GM23248 (cell line): ENCODE measurements at regions not wholly inside any gene's neighbourhood (a gene's known extent, or its start where the extent isn't known, plus 50 kb on each side); places are given as distances from the start of the nearest gene placed in this dataset.

Experiments used
- DNase-seq: peaks from one replicate; pipeline ENCODE4 v3.0.0-alpha.2; 2015
- H2AFZ ChIP-seq: fragments of 200-600 bp; sonication (generic); 2 replicates; pipeline ENCODE4 v1.6.1; 2016; ENCODE audit warnings: antibody characterized with exemption
- H3F3A ChIP-seq: fragments of 200-600 bp; sonication (generic); 2 replicates; pipeline ENCODE4 v1.6.1; 2016; ENCODE audit warnings: mild to moderate bottlenecking, antibody characterized with exemption, mixed run types; ENCODE audit not compliant: insufficient read depth
- H3K27ac ChIP-seq: fragments of 200-600 bp; sonication (generic); 2 replicates; pipeline ENCODE4 v1.5.1; 2016; ENCODE audit warnings: mild to moderate bottlenecking
- H3K27me3 ChIP-seq: fragments of 200-600 bp; sonication (generic); replicated peaks from 2 replicates; pipeline ENCODE4 v1.6.1; 2016; ENCODE audit warnings: mild to moderate bottlenecking; ENCODE audit not compliant: insufficient read depth
- H3K36me3 ChIP-seq: fragments of 200-600 bp; sonication (generic); 2 replicates; pipeline ENCODE4 v1.6.1; 2016; ENCODE audit warnings: low read depth, mild to moderate bottlenecking
- H3K4me1 ChIP-seq: fragments of 200-600 bp; sonication (generic); 2 replicates; pipeline ENCODE4 v1.6.1; 2016; ENCODE audit warnings: mild to moderate bottlenecking; ENCODE audit not compliant: insufficient read depth
- H3K4me2 ChIP-seq: fragments of 200-600 bp; sonication (generic); one replicate; pipeline ENCODE4 v1.6.1; 2016; ENCODE audit warnings: mild to moderate bottlenecking; ENCODE audit not compliant: unreplicated experiment
- H3K4me3 ChIP-seq: fragments of 200-600 bp; sonication (generic); 2 replicates; pipeline ENCODE4 v1.5.1; 2016; ENCODE audit warnings: mild to moderate bottlenecking
- H3K79me2 ChIP-seq: fragments of 200-600 bp; sonication (generic); 2 replicates; pipeline ENCODE4 v1.6.1; 2016; ENCODE audit warnings: mild to moderate bottlenecking; ENCODE audit not compliant: insufficient read depth
- H3K9ac ChIP-seq: fragments of 200-600 bp; sonication (generic); 2 replicates; pipeline ENCODE4 v1.6.1; 2016; ENCODE audit warnings: mild to moderate bottlenecking
- H3K9me2 ChIP-seq: fragments of 200-600 bp; sonication (generic); 2 replicates; pipeline ENCODE4 v1.6.1; 2016; ENCODE audit warnings: mixed run types, mild to moderate bottlenecking, moderate library complexity; ENCODE audit not compliant: insufficient read depth
- H3K9me3 ChIP-seq: fragments of 200-600 bp; sonication (generic); one replicate; pipeline ENCODE4 v1.6.1; 2017; ENCODE audit warnings: low read depth
- H4K20me1 ChIP-seq: fragments of 200-600 bp; sonication (generic); 2 replicates; pipeline ENCODE4 v1.6.0; 2016; ENCODE audit not compliant: insufficient read depth
- EZH2 ChIP-seq: fragments of 200-600 bp; sonication (generic); IDR thresholded peaks from 2 replicates; pipeline ENCODE4 v1.6.1; 2018; ENCODE audit warnings: antibody characterized with exemption, mild to moderate bottlenecking; ENCODE audit not compliant: insufficient read depth, poor library complexity, severe bottlenecking
- EZH2phosphoT487 ChIP-seq: fragments of 200-600 bp; sonication (generic); IDR thresholded peaks from 2 replicates; pipeline ENCODE4 v1.6.1; 2018; ENCODE audit warnings: antibody characterized with exemption, moderate library complexity, mild to moderate bottlenecking, low read depth; ENCODE audit not compliant: insufficient read depth
- WGBS, 2 experiments: methylation state at CpG; one replicate each; pipeline ENCODE4 v1.1.6; 2015 to 2017; ENCODE audit warnings: low lambda C conversion rate in 2 of 2, low coverage in 1 of 2; ENCODE audit errors: missing lambda C conversion rate in 2 of 2; 5-methylcytosine and 5-hydroxymethylcytosine counted together
- in situ Hi-C: fragments of 300-500 bp; cut with MboI; formaldehyde crosslinking; loops from 2 replicates; pipeline ENCODE4 v1.15.0; 2020

DNA sequence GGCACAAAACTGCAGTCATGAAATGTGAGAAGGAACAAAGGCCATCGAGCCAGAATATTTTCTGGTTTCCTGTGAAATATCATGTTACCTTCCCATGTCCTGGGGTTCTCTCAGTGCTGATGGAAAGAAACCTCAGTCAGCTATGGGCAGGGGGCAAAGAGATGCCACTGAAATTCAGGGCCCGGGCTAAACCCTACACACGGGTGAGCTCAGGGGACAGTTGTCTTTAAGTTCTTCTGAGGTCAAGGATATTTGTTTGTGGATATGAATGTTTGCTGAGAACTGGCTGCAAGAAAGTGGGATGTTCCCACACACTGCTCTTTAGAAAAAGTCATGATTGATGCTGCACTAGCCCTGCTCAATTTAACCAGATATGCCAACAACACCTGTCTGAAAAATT is 187.2 kb downstream of the MEX3B start:
- Histone ChIP-seq H3K4me2 (no peak overlapping the region), H3K4me1 (no peaks in the 10 kb centered on the region), H3K9me2 (no peaks in the 10 kb centered on the region), H3K4me3 (no peak overlapping the region), H3K9me3 (no peaks in the 10 kb centered on the region), H2AFZ (no peak overlapping the region), H3K27me3 (no peaks in the 10 kb centered on the region), H3K79me2 (no peaks in the 10 kb centered on the region), H3K9ac (no peak overlapping the region), H4K20me1 (no peaks in the 10 kb centered on the region), H3K36me3 (no peaks in the 10 kb centered on the region), H3F3A (no peaks in the 10 kb centered on the region), H3K27ac (no peak overlapping the region)
- DNase-seq: no peak
- in situ Hi-C loops: no loop called here
- WGBS, 2 experiments: 32 to 33% methylated on average over 3 of the region's 3 CpGs
- TF ChIP-seq EZH2phosphoT487 (no peak), EZH2 (no peak)

- no peaks in the 10 kb centered on the region for H3K4me1 ChIP-seq
- DNase-seq: no peak
- H3K4me2 ChIP-seq: no peak overlapping the region
- in situ Hi-C loops: no loop called here
- no peaks in the 10 kb centered on the region for H3K9me3 ChIP-seq
- no peak overlapping the region for H3K4me3 ChIP-seq
- no peaks in the 10 kb centered on the region for H3K36me3 ChIP-seq
- no peaks in the 10 kb centered on the region for H3K27me3 ChIP-seq
- no peaks in the 10 kb centered on the region for H3K79me2 ChIP-seq
- 14% methylated on average over 6 of the region's 6 CpGs for whole genome bisulfite sequencing, 2 experiments
- TF ChIP-seq EZH2: no peak
- no peak for TF ChIP-seq EZH2phosphoT487
- no peaks in the 10 kb centered on the region for H3K9me2 ChIP-seq
- no peaks in the 10 kb centered on the region for H4K20me1 ChIP-seq
- H3K27ac ChIP-seq: no peak overlapping the region
- H3K9ac ChIP-seq: no peak overlapping the region
- H3F3A ChIP-seq: no peaks in the 10 kb centered on the region
- no peak overlapping the region for H2AFZ ChIP-seq
Observed at GRCh38 chr15:81858136-81858535, 187.7 kb downstream of the MEX3B start.

GRCh38 chr15:81856634-81857026 is 189.2 kb downstream of the MEX3B start:
- in situ Hi-C loops: no loop called here
- Histone ChIP-seq H3K4me2 (no peak overlapping the region), H4K20me1 (no peaks in the 10 kb centered on the region), H2AFZ (no peak overlapping the region), H3K4me3 (no peak overlapping the region), H3K36me3 (no peaks in the 10 kb centered on the region), H3K9me2 (no peaks in the 10 kb centered on the region), H3K4me1 (no peaks in the 10 kb centered on the region), H3F3A (no peaks in the 10 kb centered on the region), H3K79me2 (no peaks in the 10 kb centered on the region), H3K9ac (no peak overlapping the region), H3K9me3 (no peaks in the 10 kb centered on the region), H3K27me3 (no peaks in the 10 kb centered on the region), H3K27ac (no peak overlapping the region)
- no peak for DNase-seq
- TF ChIP-seq EZH2 (no peak), EZH2phosphoT487 (no peak)

DNA sequence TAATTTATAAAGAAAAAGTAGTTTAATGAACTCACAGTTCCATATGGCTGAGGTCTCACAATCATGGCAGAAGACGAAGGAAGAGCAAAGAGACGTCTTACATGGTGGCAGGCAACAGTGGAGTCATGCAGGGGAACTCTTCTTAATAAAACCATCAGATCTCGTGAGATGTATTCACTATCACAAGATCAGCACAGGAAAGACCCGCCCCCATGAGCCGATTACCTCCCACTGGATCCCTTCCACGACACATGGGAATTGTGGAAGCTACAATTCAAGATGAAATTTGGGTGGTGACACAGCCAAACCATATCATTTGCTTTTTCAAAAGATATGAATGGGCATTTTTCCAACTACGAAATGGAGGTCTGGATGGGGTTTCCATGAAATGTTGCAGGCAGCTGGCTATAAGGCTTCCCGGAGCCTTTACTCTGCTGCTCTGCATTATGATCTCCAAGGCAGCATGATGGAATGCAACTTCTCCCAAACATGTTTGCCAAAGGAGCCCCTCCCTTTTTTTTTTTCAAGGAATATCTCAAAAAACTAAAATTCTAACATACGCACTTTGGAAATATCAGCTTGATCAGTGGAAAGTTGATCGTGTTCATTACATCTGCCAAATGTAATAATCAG is 189.7 kb downstream of the MEX3B start:
- no peaks in the 10 kb centered on the region for H3K79me2 ChIP-seq
- no peak for DNase-seq
- TF ChIP-seq EZH2phosphoT487 (no peak), EZH2 (no peak)
- no peak overlapping the region for H3K27ac ChIP-seq
- H3K9me2 ChIP-seq: no peaks in the 10 kb centered on the region
- H3K4me2 ChIP-seq: no peak overlapping the region
- H3K4me3 ChIP-seq: no peak overlapping the region
- H3K9me3 ChIP-seq: no peaks in the 10 kb centered on the region
- in situ Hi-C loops: no loop called here
- no peaks in the 10 kb centered on the region for H3K36me3 ChIP-seq
- no peak overlapping the region for H2AFZ ChIP-seq
- 23% methylated on average over 10 of the region's 10 CpGs for WGBS, 2 experiments
- no peaks in the 10 kb centered on the region for H3F3A ChIP-seq
- no peaks in the 10 kb centered on the region for H3K27me3 ChIP-seq
- H3K9ac ChIP-seq: no peak overlapping the region
- H4K20me1 ChIP-seq: no peaks in the 10 kb centered on the region
- no peaks in the 10 kb centered on the region for H3K4me1 ChIP-seq

GRCh38 chr15:81853150-81853748 is 192.6 kb downstream of the MEX3B start:
- no peaks in the 10 kb centered on the region for H3F3A ChIP-seq
- H3K9me2 ChIP-seq: no peaks in the 10 kb centered on the region
- no peaks in the 10 kb centered on the region for H3K4me1 ChIP-seq
- no peaks in the 10 kb centered on the region for H3K36me3 ChIP-seq
- H2AFZ ChIP-seq: no peak overlapping the region
- no peak overlapping the region for H3K4me2 ChIP-seq
- H3K27me3 ChIP-seq: no peaks in the 10 kb centered on the region; the same call in 1 of the 2 replicates
- no peaks in the 10 kb centered on the region for H4K20me1 ChIP-seq
- DNase-seq: no peak
- no peak overlapping the region for H3K27ac ChIP-seq
- WGBS, 2 experiments: 37 to 40% methylated on average over 3 of the region's 3 CpGs
- H3K79me2 ChIP-seq: no peaks in the 10 kb centered on the region
- TF ChIP-seq EZH2phosphoT487: no peak
- TF ChIP-seq EZH2: no peak
- no peaks in the 10 kb centered on the region for H3K9me3 ChIP-seq
- in situ Hi-C loops: no loop called here
- no peak overlapping the region for H3K4me3 ChIP-seq
- H3K9ac ChIP-seq: no peak overlapping the region
